Epithelial cell of proximal tubule (primary cell): ENCODE measurements at regions not wholly inside any gene's neighbourhood (a gene's known extent, or its start where the extent isn't known, plus 50 kb on each side); places are given as distances from the start of the nearest gene placed in this dataset.

Source experiments
- DNase-seq: peaks from one replicate; pipeline ENCODE4 v3.0.0-alpha.2; 2011; ENCODE audit warnings: low read depth
- H3K4me3 ChIP-seq: 2 replicates; pipeline ENCODE4 v1.5.1; 2011; ENCODE audit warnings: low read depth, mild to moderate bottlenecking, low read length
- CTCF ChIP-seq: conservative IDR thresholded peaks from 2 replicates; pipeline ENCODE4 v1.5.1; 2012; ENCODE audit warnings: low read depth, mild to moderate bottlenecking, low read length

GRCh38 chr3:73939985-73940384 lies 315.2 kb upstream of the PDZRN3 start:
- no peak for DNase-seq
- TF ChIP-seq CTCF: no peak
- H3K4me3 ChIP-seq: no peak overlapping the region

DNA sequence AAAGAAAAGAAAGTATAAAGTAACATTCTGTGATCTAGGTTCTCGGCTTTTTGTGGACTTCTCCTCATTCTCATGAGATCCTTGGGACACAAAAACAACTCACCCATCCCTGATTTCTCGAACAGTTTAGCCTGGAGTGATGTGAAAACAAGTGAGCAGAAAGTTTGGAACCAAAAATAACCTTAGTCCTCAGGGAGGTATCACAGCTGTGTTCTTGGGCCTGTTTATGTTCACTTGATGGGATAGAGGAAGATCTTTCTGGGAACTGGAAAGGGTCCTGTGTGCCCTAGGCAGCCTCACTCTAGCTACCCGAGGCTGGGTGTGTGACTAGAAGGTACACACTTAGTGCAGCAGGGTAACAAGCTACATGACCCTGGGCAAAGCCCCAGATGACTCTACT lies 308.8 kb upstream of the PDZRN3 start:
- no peak overlapping the region for H3K4me3 ChIP-seq
- DNase-seq: no peak
- no peak for TF ChIP-seq CTCF

GRCh38 chr3:73927203-73927570 lies 302.4 kb upstream of the PDZRN3 start:
- no peak overlapping the region for H3K4me3 ChIP-seq
- no peak for DNase-seq
- no peak for TF ChIP-seq CTCF

DNA sequence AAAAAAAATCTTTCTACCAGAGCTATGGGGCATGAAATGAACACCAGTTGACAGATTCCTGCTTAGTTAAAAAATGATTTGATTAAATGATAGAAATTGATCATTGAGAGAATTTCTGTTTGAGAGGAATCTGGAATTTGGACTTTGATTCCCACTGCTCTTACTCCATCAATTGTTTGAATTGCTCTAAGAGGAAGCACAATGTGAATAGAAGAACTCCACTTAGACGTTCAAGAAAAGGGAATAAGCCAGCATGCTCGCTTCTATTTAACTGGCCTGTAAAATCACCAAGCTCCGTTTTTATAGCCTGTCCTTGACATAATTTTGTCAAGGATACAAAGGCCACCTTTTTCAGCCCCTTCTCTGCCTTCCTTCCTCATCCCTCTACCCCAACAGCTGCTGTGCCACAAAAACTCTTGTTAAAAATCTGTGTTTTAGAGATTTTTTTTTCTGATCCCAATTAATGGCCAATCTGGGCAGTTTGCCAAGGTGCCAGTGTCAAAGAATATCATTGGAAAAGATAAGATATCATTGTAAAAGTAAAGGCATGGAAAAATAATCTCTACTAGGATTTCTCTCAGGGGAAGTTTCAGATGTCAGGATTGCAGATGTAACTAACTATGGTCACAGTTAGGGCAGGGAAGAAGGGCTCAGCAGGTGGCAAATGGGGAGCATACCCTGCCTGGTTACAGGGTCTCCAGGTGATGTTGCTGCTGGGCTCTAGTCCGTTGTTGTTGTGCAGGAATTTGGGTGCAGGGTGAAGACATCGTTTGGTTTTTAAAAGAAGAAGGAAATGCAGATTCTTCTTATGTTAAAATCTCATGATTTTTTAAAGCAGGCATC lies 301.8 kb upstream of the PDZRN3 start:
- no peak overlapping the region for H3K4me3 ChIP-seq
- TF ChIP-seq CTCF: no peak
- no peak for DNase-seq

GRCh38 chr3:73925011-73925410 lies 300.3 kb upstream of the PDZRN3 start:
- TF ChIP-seq CTCF: no peak
- H3K4me3 ChIP-seq: no peak overlapping the region
- DNase-seq: no peak

- TF ChIP-seq CTCF: no peak
- no peak overlapping the region for H3K4me3 ChIP-seq
- DNase-seq: no peak
These were observed 299.3 kb upstream of the PDZRN3 start for GRCh38 chr3:73924048-73924447.

- TF ChIP-seq CTCF: no peak
- DNase-seq: no peak
- H3K4me3 ChIP-seq: no peak overlapping the region
These were observed 292.9 kb upstream of the PDZRN3 start for GRCh38 chr3:73917643-73918042.
